Endodermal cell (in vitro differentiated cells): ENCODE measurements at regions not wholly inside any gene's neighbourhood (a gene's known extent, or its start where the extent isn't known, plus 50 kb on each side); places are given as distances from the start of the nearest gene placed in this dataset.

Experiments used
- DNase-seq: peaks from one replicate; pipeline ENCODE4 v3.0.0-alpha.2; 2017
- H3K27ac ChIP-seq: 2 replicates; pipeline ENCODE4 v1.5.1; 2013; ENCODE audit warnings: mild to moderate bottlenecking, low read depth, low read length, moderate library complexity
- H3K27me3 ChIP-seq: 2 replicates; pipeline ENCODE4 v1.6.1; 2013; ENCODE audit warnings: mild to moderate bottlenecking, low read length, moderate library complexity; ENCODE audit not compliant: insufficient read depth, control insufficient read depth, poor library complexity, severe bottlenecking
- H3K36me3 ChIP-seq: 2 replicates; pipeline ENCODE4 v1.7.0; 2013; ENCODE audit warnings: mild to moderate bottlenecking, low read length, moderate library complexity; ENCODE audit not compliant: control insufficient read depth, insufficient read depth
- H3K4me1 ChIP-seq: one replicate; pipeline ENCODE4 v1.7.0; 2013; ENCODE audit warnings: low read length; ENCODE audit not compliant: control insufficient read depth, insufficient read depth
- H3K4me3 ChIP-seq: 2 replicates; pipeline ENCODE4 v1.5.1; 2013; ENCODE audit warnings: mild to moderate bottlenecking, low read length, moderate library complexity
- H3K9ac ChIP-seq: 2 replicates; pipeline ENCODE4 v1.6.1; 2013; ENCODE audit warnings: mild to moderate bottlenecking, low read length, moderate library complexity; ENCODE audit not compliant: poor library complexity, severe bottlenecking; ENCODE audit errors: extremely low read depth
- H3K9me3 ChIP-seq: 2 replicates; pipeline ENCODE4 v1.6.1; 2013; ENCODE audit warnings: mild to moderate bottlenecking, low read length, moderate library complexity; ENCODE audit not compliant: control insufficient read depth
- H3K27ac Mint-ChIP-seq: 2 replicates; pipeline ENCODE4 v1.8.0; 2020; ENCODE audit warnings: mixed read lengths
- H3K27me3 Mint-ChIP-seq: 2 replicates; pipeline ENCODE4 v1.8.0; 2021; ENCODE audit warnings: mild to moderate bottlenecking, mixed read lengths; ENCODE audit not compliant: insufficient read depth
- H3K36me3 Mint-ChIP-seq: 2 replicates; pipeline ENCODE4 v1.8.0; 2020; ENCODE audit warnings: low read depth, mixed read lengths
- H3K4me1 Mint-ChIP-seq: 2 replicates; pipeline ENCODE4 v1.8.0; 2020; ENCODE audit warnings: mixed read lengths
- H3K4me3 Mint-ChIP-seq: 2 replicates; pipeline ENCODE4 v1.8.0; 2020; ENCODE audit warnings: mild to moderate bottlenecking, moderate library complexity, mixed read lengths
- H3K9me3 Mint-ChIP-seq: 2 replicates; pipeline ENCODE4 v1.8.0; 2020; ENCODE audit warnings: mild to moderate bottlenecking, mixed read lengths
- WGBS, 2 experiments: methylation state at CpG; one replicate each; pipeline versions ENCODE4 v1.1.5 to v1.1.7; 2013; ENCODE audit warnings: missing lambda C conversion rate in 2 of 2, mixed read lengths in 1 of 2; ENCODE audit not compliant: insufficient coverage in 1 of 2, insufficient read length in 1 of 2; 5-methylcytosine and 5-hydroxymethylcytosine counted together
- TF ChIP-seq, protein P1 (sequence below): fragments of 200-600 bp; sonication (generic); conservative IDR thresholded peaks from 2 replicates; pipeline ENCODE4 v1.5.0; 2021; ENCODE audit warnings: antibody characterized with exemption, mild to moderate bottlenecking

- Mint-ChIP-seq H3K27me3 (no peaks in the 10 kb centered on the region), H3K4me1 (peaks cover 4% of the 10 kb centered on the region), H3K9me3 (no peaks in the 10 kb centered on the region), H3K27ac (no peak overlapping the region), H3K36me3 (no peaks in the 10 kb centered on the region), H3K4me3 (no peak overlapping the region)
- no peaks in the 10 kb centered on the region for H3K27me3 ChIP-seq
- H3K4me1 ChIP-seq = no peaks in the 10 kb centered on the region
- no peak overlapping the region for H3K4me3 ChIP-seq
- H3K36me3 ChIP-seq = no peaks in the 10 kb centered on the region
- H3K9me3 ChIP-seq = no peaks in the 10 kb centered on the region
- TF ChIP-seq, protein P1, sequence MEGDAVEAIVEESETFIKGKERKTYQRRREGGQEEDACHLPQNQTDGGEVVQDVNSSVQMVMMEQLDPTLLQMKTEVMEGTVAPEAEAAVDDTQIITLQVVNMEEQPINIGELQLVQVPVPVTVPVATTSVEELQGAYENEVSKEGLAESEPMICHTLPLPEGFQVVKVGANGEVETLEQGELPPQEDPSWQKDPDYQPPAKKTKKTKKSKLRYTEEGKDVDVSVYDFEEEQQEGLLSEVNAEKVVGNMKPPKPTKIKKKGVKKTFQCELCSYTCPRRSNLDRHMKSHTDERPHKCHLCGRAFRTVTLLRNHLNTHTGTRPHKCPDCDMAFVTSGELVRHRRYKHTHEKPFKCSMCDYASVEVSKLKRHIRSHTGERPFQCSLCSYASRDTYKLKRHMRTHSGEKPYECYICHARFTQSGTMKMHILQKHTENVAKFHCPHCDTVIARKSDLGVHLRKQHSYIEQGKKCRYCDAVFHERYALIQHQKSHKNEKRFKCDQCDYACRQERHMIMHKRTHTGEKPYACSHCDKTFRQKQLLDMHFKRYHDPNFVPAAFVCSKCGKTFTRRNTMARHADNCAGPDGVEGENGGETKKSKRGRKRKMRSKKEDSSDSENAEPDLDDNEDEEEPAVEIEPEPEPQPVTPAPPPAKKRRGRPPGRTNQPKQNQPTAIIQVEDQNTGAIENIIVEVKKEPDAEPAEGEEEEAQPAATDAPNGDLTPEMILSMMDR = no peak
- no peak overlapping the region for H3K27ac ChIP-seq
- no peak for DNase-seq
- no peak overlapping the region for H3K9ac ChIP-seq
- 89 to 91% methylated on average over 3 of the region's 3 CpGs for WGBS, 2 experiments
These were observed 459.1 kb upstream of the JAG1 start for GRCh38 chr20:11132819-11133415.

GRCh38 chr20:11136691-11137090 is 462.9 kb upstream of the JAG1 start:
- H3K27me3 Mint-ChIP-seq = no peaks in the 10 kb centered on the region
- no peak overlapping the region for H3K4me3 Mint-ChIP-seq
- Histone ChIP-seq H3K9ac (no peak overlapping the region), H3K9me3 (no peaks in the 10 kb centered on the region), H3K36me3 (no peaks in the 10 kb centered on the region), H3K4me3 (no peak overlapping the region), H3K4me1 (no peaks in the 10 kb centered on the region), H3K27me3 (no peaks in the 10 kb centered on the region), H3K27ac (no peak overlapping the region)
- DNase-seq = no peak
- H3K9me3 Mint-ChIP-seq = no peaks in the 10 kb centered on the region
- H3K4me1 Mint-ChIP-seq = no peaks in the 10 kb centered on the region
- no peak overlapping the region for H3K27ac Mint-ChIP-seq
- no peaks in the 10 kb centered on the region for H3K36me3 Mint-ChIP-seq
- TF ChIP-seq, protein P1 = no peak

- Mint-ChIP-seq H3K27me3 (no peaks in the 10 kb centered on the region), H3K9me3 (no peaks in the 10 kb centered on the region), H3K36me3 (no peaks in the 10 kb centered on the region), H3K27ac (no peak overlapping the region), H3K4me1 (no peaks in the 10 kb centered on the region), H3K4me3 (no peak overlapping the region)
- H3K27ac ChIP-seq = no peak overlapping the region
- DNase-seq = no peak
- TF ChIP-seq, protein P1 = no peak
- H3K9ac ChIP-seq = no peak overlapping the region
- H3K27me3 ChIP-seq = no peaks in the 10 kb centered on the region
- 87 to 98% methylated on average over 3 of the region's 3 CpGs for WGBS, 2 experiments
- H3K36me3 ChIP-seq = no peaks in the 10 kb centered on the region
- H3K9me3 ChIP-seq = no peaks in the 10 kb centered on the region
- H3K4me3 ChIP-seq = no peak overlapping the region
- H3K4me1 ChIP-seq = no peaks in the 10 kb centered on the region
These were observed 463.9 kb upstream of the JAG1 start for GRCh38 chr20:11137688-11138087.
